Liver (tissue), 8 donors: ENCODE measurements at regions not wholly inside any gene's neighbourhood (a gene's known extent, or its start where the extent isn't known, plus 50 kb on each side); places are given as distances from the start of the nearest gene placed in this dataset.

ENCODE experiments used
- DNase-seq: peaks from one replicate; pipeline ENCODE4 v3.0.0-alpha.2; 2017; ENCODE audit warnings: low spot score
- H3K27ac ChIP-seq, 2 donors: one replicate each; pipeline ENCODE4 v1.7.0; 2013; ENCODE audit warnings: inconsistent platforms in 2 of 2, low read length in 2 of 2, control low read depth in 1 of 2, low read depth in 1 of 2, mild to moderate bottlenecking in 1 of 2
- H3K27me3 ChIP-seq, 4 donors: one replicate each; pipeline versions ENCODE4 v1.6.1 to v1.7.0; 2013; ENCODE audit warnings: low read length in 3 of 4, inconsistent platforms in 1 of 4, mild to moderate bottlenecking in 1 of 4, moderate library complexity in 1 of 4; ENCODE audit not compliant: control insufficient read depth in 4 of 4, insufficient read depth in 4 of 4
- H3K36me3 ChIP-seq, 4 donors: one replicate each; pipeline versions ENCODE4 v1.6.1 to v1.7.0; 2013; ENCODE audit warnings: low read length in 3 of 4, mild to moderate bottlenecking in 3 of 4, low read depth in 1 of 4, moderate library complexity in 1 of 4; ENCODE audit not compliant: control insufficient read depth in 4 of 4, insufficient read depth in 3 of 4
- H3K4me1 ChIP-seq, 4 donors: one replicate each; pipeline versions ENCODE4 v1.6.1 to v1.7.0; 2013; ENCODE audit warnings: low read length in 3 of 4, mild to moderate bottlenecking in 3 of 4, moderate library complexity in 1 of 4; ENCODE audit not compliant: control insufficient read depth in 4 of 4, insufficient read depth in 4 of 4
- H3K4me3 ChIP-seq, 3 donors: one replicate each; pipeline versions ENCODE4 v1.6.1 to v1.7.0; 2013; ENCODE audit warnings: low read length in 3 of 3, control low read depth in 1 of 3, low read depth in 1 of 3, mild to moderate bottlenecking in 1 of 3
- H3K9ac ChIP-seq, 2 donors: one replicate each; pipeline ENCODE4 v1.7.0; 2013; ENCODE audit warnings: low read length in 2 of 2, mild to moderate bottlenecking in 2 of 2, moderate library complexity in 2 of 2, control low read depth in 1 of 2, low read depth in 1 of 2
- H3K9me3 ChIP-seq, 4 donors: one replicate each; pipeline versions ENCODE4 v1.6.1 to v1.7.0; 2013; ENCODE audit warnings: low read length in 3 of 4; ENCODE audit not compliant: control insufficient read depth in 4 of 4
- ATF3 ChIP-seq: IDR thresholded peaks from 2 replicates; pipeline ENCODE4 v1.6.1; 2016; ENCODE audit warnings: antibody characterized with exemption
- CTCF ChIP-seq: fragments of 150-350 bp; IDR thresholded peaks from 2 replicates; pipeline ENCODE4 v1.5.1; 2017; ENCODE audit warnings: improper control_type of control experiment, low read depth, low read length; ENCODE audit not compliant: missing input control
- EGR1 ChIP-seq, 2 donors: IDR thresholded peaks; 2 replicates each; pipeline ENCODE4 v1.6.1; 2016 to 2018; ENCODE audit warnings: antibody characterized with exemption in 2 of 2, low read depth in 2 of 2
- FOXA1 ChIP-seq: IDR thresholded peaks from 2 replicates; pipeline ENCODE4 v1.6.1; 2016; ENCODE audit warnings: antibody characterized with exemption
- GABPA ChIP-seq, 2 donors: IDR thresholded peaks in 1 of 2; conservative IDR thresholded peaks in 1 of 2; 2 replicates each; pipeline ENCODE4 v1.6.1; 2016; ENCODE audit warnings: antibody characterized with exemption in 2 of 2, mild to moderate bottlenecking in 1 of 2, moderate library complexity in 1 of 2
- HNF4A ChIP-seq, 2 donors: conservative IDR thresholded peaks; 2 replicates each; pipeline ENCODE4 v1.6.1; 2016; ENCODE audit warnings: antibody characterized with exemption in 2 of 2, mild to moderate bottlenecking in 2 of 2
- HNF4G ChIP-seq: IDR thresholded peaks from 2 replicates; pipeline ENCODE4 v1.6.1; 2016; ENCODE audit warnings: antibody characterized with exemption
- MAX ChIP-seq: IDR thresholded peaks from 2 replicates; pipeline ENCODE4 v1.6.1; 2016; ENCODE audit warnings: antibody characterized with exemption
- NR2F2 ChIP-seq: IDR thresholded peaks from 2 replicates; pipeline ENCODE4 v1.6.1; 2016; ENCODE audit warnings: antibody characterized with exemption
- RAD21 ChIP-seq, 2 donors: IDR thresholded peaks; 2 replicates each; pipeline ENCODE4 v1.6.1; 2016; ENCODE audit warnings: antibody characterized with exemption in 2 of 2, mild to moderate bottlenecking in 2 of 2
- REST ChIP-seq: IDR thresholded peaks from 2 replicates; pipeline ENCODE4 v1.6.1; 2016; ENCODE audit warnings: antibody characterized with exemption, mild to moderate bottlenecking
- RXRA ChIP-seq, 2 donors: IDR thresholded peaks; 2 replicates each; pipeline ENCODE4 v1.6.1; 2017 to 2018; ENCODE audit warnings: antibody characterized with exemption in 2 of 2, mild to moderate bottlenecking in 1 of 2
- SP1 ChIP-seq: IDR thresholded peaks from 2 replicates; pipeline ENCODE4 v1.6.1; 2018; ENCODE audit warnings: antibody characterized with exemption, mild to moderate bottlenecking
- TAF1 ChIP-seq: conservative IDR thresholded peaks from 2 replicates; pipeline ENCODE4 v1.6.1; 2016; ENCODE audit warnings: antibody characterized with exemption, mild to moderate bottlenecking
- YY1 ChIP-seq: IDR thresholded peaks from 2 replicates; pipeline ENCODE4 v1.6.1; 2016; ENCODE audit warnings: antibody characterized with exemption, mild to moderate bottlenecking
- ZBTB33 ChIP-seq: IDR thresholded peaks from 2 replicates; pipeline ENCODE4 v1.6.1; 2016; ENCODE audit warnings: antibody characterized with exemption
- WGBS: extraction: QIAGEN DNeasy Blood & Tissue Kit; methylation state at CpG from one replicate; pipeline ENCODE4 v1.1.7; 2013; 5-methylcytosine and 5-hydroxymethylcytosine counted together
- donor health status: healthy.
- donor health status: healthy.
- donor health status: healthy.
- donor health status: healthy.
- donor health status: healthy.

GRCh38 chr4:87904639-87905160 lies 70.8 kb upstream of the SPP1 start:
- TF ChIP-seq YY1: no peak
- no peak for TF ChIP-seq HNF4A (conservative IDR thresholded peaks at IDR 0.05)
- no peak for TF ChIP-seq HNF4G
- TF ChIP-seq RAD21 (IDR thresholded peaks at IDR 0.05): no peak
- TF ChIP-seq RXRA (IDR thresholded peaks at IDR 0.05): no peak
- no peak for TF ChIP-seq GABPA (IDR thresholded peaks at IDR 0.05 in 1 of 2, conservative IDR thresholded peaks at IDR 0.05 in 1 of 2)
- no peak for TF ChIP-seq ATF3
- no peak for TF ChIP-seq TAF1
- no peak for TF ChIP-seq ZBTB33
- TF ChIP-seq REST: no peak
- no peak for TF ChIP-seq MAX
- no peak for TF ChIP-seq CTCF
- TF ChIP-seq FOXA1: no peak
- TF ChIP-seq EGR1 (IDR thresholded peaks at IDR 0.05; ENCODE audit: low read depth in 2 of 2): no peak
- Histone ChIP-seq H3K36me3 (no peaks in the 10 kb centered on the region), H3K4me3 (no peak overlapping the region), H3K4me1 (no peaks in the 10 kb centered on the region), H3K27ac (no peak overlapping the region), H3K9me3 (no peaks in the 10 kb centered on the region), H3K27me3 (no peaks in the 10 kb centered on the region), H3K9ac (no peak overlapping the region)
- 94% methylated on average over 6 of the region's 6 CpGs for WGBS
- no peak for DNase-seq

GRCh38 chr4:87908336-87908735 lies 67.2 kb upstream of the SPP1 start:
- WGBS: 90% methylated on average over 1 of the region's 1 CpG
- H3K4me1 ChIP-seq: peaks cover 7 to 25% (median 15%) of the 10 kb centered on the region in 4 donors
- no peak for TF ChIP-seq TAF1
- no peak for TF ChIP-seq YY1
- no peak for TF ChIP-seq CTCF
- no peak for TF ChIP-seq EGR1 (IDR thresholded peaks at IDR 0.05; ENCODE audit: low read depth in 2 of 2)
- TF ChIP-seq NR2F2: no peak
- no peak for TF ChIP-seq SP1
- TF ChIP-seq ATF3: no peak
- no peak for TF ChIP-seq FOXA1
- no peak for TF ChIP-seq ZBTB33
- TF ChIP-seq GABPA (IDR thresholded peaks at IDR 0.05 in 1 of 2, conservative IDR thresholded peaks at IDR 0.05 in 1 of 2): no peak

More at GRCh38 chr4:87908336-87908735, 67.2 kb upstream of the SPP1 start:
- DNase-seq: no peak
- no peaks in the 10 kb centered on the region for H3K9me3 ChIP-seq
- H3K27ac ChIP-seq: no peak overlapping the region
- no peak overlapping the region for H3K4me3 ChIP-seq
- H3K9ac ChIP-seq: no peak overlapping the region
- no peaks in the 10 kb centered on the region for H3K36me3 ChIP-seq
- no peaks in the 10 kb centered on the region for H3K27me3 ChIP-seq
